ENCODE measurements at regions not wholly inside any gene's neighbourhood (a gene's known extent, or its start where the extent isn't known, plus 50 kb on each side); places are given as distances from the start of the nearest gene placed in this dataset.

- Histone ChIP-seq H4K20me1 (ENCODE audit: control insufficient read depth, extremely low read depth, insufficient read depth, low read length) (no peaks in the 10 kb centered on the region), H3K27ac (ENCODE audit: insufficient read depth, low read length) (no peak overlapping the region), H2AFZ (ENCODE audit: low read length) (no peak overlapping the region), H3K79me2 (ENCODE audit: control insufficient read depth, insufficient read depth, low read length) (no peaks in the 10 kb centered on the region), H3K27me3 (ENCODE audit: control insufficient read depth, insufficient read depth, low read length) (no peaks in the 10 kb centered on the region), H3K4me3 (replicated peaks in 1 of 4; ENCODE audit: control extremely low read depth in 1 of 4, insufficient read depth in 1 of 4, low read depth in 3 of 4, low read length in 4 of 4) (no peak overlapping the region), H3K9ac (ENCODE audit: insufficient read depth, low read length) (no peak overlapping the region), H3K4me1 (ENCODE audit: control insufficient read depth, extremely low read depth, insufficient read depth, low read length) (peaks cover 15% of the 10 kb centered on the region), H3K4me2 (ENCODE audit: extremely low read depth, insufficient read depth, low read length) (no peak overlapping the region), H3K9me3 (ENCODE audit: control insufficient read depth, insufficient read depth, low read depth, low read length) (no peaks in the 10 kb centered on the region), H3K36me3 (ENCODE audit: control insufficient read depth, insufficient read depth, low read length) (no peaks in the 10 kb centered on the region)
- TF ChIP-seq, protein P1, sequence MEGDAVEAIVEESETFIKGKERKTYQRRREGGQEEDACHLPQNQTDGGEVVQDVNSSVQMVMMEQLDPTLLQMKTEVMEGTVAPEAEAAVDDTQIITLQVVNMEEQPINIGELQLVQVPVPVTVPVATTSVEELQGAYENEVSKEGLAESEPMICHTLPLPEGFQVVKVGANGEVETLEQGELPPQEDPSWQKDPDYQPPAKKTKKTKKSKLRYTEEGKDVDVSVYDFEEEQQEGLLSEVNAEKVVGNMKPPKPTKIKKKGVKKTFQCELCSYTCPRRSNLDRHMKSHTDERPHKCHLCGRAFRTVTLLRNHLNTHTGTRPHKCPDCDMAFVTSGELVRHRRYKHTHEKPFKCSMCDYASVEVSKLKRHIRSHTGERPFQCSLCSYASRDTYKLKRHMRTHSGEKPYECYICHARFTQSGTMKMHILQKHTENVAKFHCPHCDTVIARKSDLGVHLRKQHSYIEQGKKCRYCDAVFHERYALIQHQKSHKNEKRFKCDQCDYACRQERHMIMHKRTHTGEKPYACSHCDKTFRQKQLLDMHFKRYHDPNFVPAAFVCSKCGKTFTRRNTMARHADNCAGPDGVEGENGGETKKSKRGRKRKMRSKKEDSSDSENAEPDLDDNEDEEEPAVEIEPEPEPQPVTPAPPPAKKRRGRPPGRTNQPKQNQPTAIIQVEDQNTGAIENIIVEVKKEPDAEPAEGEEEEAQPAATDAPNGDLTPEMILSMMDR (conservative IDR thresholded peaks at IDR 0.05 in 1 of 2, IDR thresholded peaks at IDR 0.05 in 1 of 2; ENCODE audit: low read depth in 1 of 2, low read length in 2 of 2): no peak
- no peak for TF ChIP-seq EZH2 (IDR thresholded peaks at IDR 0.05; ENCODE audit: low read length, missing control alignments)
- DNase-seq (ENCODE audit: low read depth in 2 of 2): peak in 1 of 2 donors; percentile 52
These were observed 77.6 kb upstream of the DLG1 start for GRCh38 chr3:197376020-197376419.

DNA sequence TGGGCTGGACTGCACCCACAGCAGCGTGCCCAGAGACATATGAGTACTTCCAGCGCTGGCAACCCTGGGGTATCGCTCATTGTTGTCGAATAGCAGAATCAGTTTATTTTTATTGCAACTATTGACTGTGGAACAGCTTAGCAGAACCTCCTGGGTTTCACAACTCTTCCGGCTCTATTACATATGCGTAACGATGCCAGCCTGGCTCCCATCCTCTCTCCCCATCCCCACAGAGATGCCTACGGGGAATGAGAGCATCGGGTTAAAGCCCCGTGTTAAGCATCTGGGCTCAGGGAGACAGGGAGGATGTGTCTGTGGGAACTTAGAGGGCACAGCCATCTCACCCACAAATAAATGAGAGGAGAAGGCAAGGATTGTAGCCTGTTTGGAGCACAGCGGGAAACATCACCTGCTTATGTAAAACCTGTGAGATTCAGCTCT lies 76.6 kb upstream of the DLG1 start:
- Histone ChIP-seq H3K36me3 (ENCODE audit: control insufficient read depth, insufficient read depth, low read length) (no peaks in the 10 kb centered on the region), H3K4me2 (ENCODE audit: extremely low read depth, insufficient read depth, low read length) (no peak overlapping the region), H3K9ac (ENCODE audit: insufficient read depth, low read length) (no peak overlapping the region), H3K9me3 (ENCODE audit: control insufficient read depth, insufficient read depth, low read depth, low read length) (no peaks in the 10 kb centered on the region), H3K4me1 (ENCODE audit: control insufficient read depth, extremely low read depth, insufficient read depth, low read length) (peaks cover 18% of the 10 kb centered on the region), H3K79me2 (ENCODE audit: control insufficient read depth, insufficient read depth, low read length) (no peaks in the 10 kb centered on the region), H3K27me3 (ENCODE audit: control insufficient read depth, insufficient read depth, low read length) (no peaks in the 10 kb centered on the region), H2AFZ (ENCODE audit: low read length) (no peak overlapping the region), H4K20me1 (ENCODE audit: control insufficient read depth, extremely low read depth, insufficient read depth, low read length) (no peaks in the 10 kb centered on the region), H3K27ac (ENCODE audit: insufficient read depth, low read length) (no peak overlapping the region), H3K4me3 (replicated peaks in 1 of 4; ENCODE audit: control extremely low read depth in 1 of 4, insufficient read depth in 1 of 4, low read depth in 3 of 4, low read length in 4 of 4) (no peak overlapping the region)
- DNase-seq (ENCODE audit: low read depth in 2 of 2): no peak
- TF ChIP-seq, protein P1 (conservative IDR thresholded peaks at IDR 0.05 in 1 of 2, IDR thresholded peaks at IDR 0.05 in 1 of 2; ENCODE audit: low read depth in 1 of 2, low read length in 2 of 2): no peak

DNA sequence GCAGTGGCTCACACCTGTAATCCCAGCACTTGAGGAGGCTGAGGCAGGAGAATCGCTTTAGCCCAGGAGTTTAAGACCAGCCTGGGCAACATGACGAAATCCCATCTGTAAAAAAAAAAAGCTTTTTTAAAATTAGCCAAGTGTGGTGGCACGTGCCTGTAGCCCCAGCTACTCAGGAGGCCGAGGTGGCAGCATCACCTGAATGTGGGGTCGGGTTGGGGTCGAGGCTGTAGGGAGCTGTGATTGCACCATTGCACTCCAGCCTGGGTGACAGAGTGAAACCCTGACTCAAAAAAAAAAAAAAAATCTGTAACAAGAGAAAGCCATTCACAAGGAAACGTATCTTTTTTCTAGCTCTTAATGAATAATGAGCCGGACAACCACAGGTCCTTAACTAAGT lies 74.7 kb upstream of the DLG1 start:
- Histone ChIP-seq H2AFZ (ENCODE audit: low read length) (no peak overlapping the region), H3K4me3 (replicated peaks in 1 of 4; ENCODE audit: control extremely low read depth in 1 of 4, insufficient read depth in 1 of 4, low read depth in 3 of 4, low read length in 4 of 4) (no peak overlapping the region), H3K27ac (ENCODE audit: insufficient read depth, low read length) (no peak overlapping the region), H3K4me1 (ENCODE audit: control insufficient read depth, extremely low read depth, insufficient read depth, low read length) (peaks cover 13% of the 10 kb centered on the region), H4K20me1 (ENCODE audit: control insufficient read depth, extremely low read depth, insufficient read depth, low read length) (no peaks in the 10 kb centered on the region), H3K79me2 (ENCODE audit: control insufficient read depth, insufficient read depth, low read length) (no peaks in the 10 kb centered on the region), H3K27me3 (ENCODE audit: control insufficient read depth, insufficient read depth, low read length) (no peaks in the 10 kb centered on the region), H3K36me3 (ENCODE audit: control insufficient read depth, insufficient read depth, low read length) (no peaks in the 10 kb centered on the region), H3K4me2 (ENCODE audit: extremely low read depth, insufficient read depth, low read length) (no peak overlapping the region), H3K9me3 (ENCODE audit: control insufficient read depth, insufficient read depth, low read depth, low read length) (no peaks in the 10 kb centered on the region), H3K9ac (ENCODE audit: insufficient read depth, low read length) (no peak overlapping the region)
- no peak for DNase-seq (ENCODE audit: low read depth in 2 of 2)
- TF ChIP-seq EZH2 (IDR thresholded peaks at IDR 0.05; ENCODE audit: low read length, missing control alignments): no peak
- TF ChIP-seq, protein P1 (conservative IDR thresholded peaks at IDR 0.05 in 1 of 2, IDR thresholded peaks at IDR 0.05 in 1 of 2; ENCODE audit: low read depth in 1 of 2, low read length in 2 of 2): no peak

Data from fibroblast of lung (primary cell).